Activated T-cell treated with anti-CD3 and anti-CD28 coated beads for 48 hours (primary cell): ENCODE measurements at regions not wholly inside any gene's neighbourhood (a gene's known extent, or its start where the extent isn't known, plus 50 kb on each side); places are given as distances from the start of the nearest gene placed in this dataset.

Experiments used
- DNase-seq: peaks from one replicate; pipeline ENCODE4 v3.0.0-alpha.2; 2020; ENCODE audit warnings: low read depth

DNA sequence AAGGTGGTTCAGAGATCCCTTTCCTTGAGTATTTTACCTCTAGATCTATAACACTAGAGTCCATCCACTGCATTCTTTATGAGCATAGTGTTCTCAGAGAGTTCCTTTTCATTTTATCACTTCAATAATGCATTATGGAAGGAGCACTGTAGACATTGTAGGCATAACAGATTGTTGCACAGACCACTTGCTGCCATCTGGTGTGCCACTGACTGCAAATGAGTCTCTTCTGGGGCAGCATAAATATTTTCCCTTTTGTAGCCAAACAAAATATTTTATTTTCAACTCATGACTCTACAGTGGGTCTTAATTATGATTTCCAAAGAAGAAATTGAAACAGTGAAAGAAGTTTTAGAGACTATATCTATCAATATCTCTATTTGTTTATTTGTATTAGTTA lies 290.4 kb downstream of the OLFM3 start:
- no peak for DNase-seq

DNA sequence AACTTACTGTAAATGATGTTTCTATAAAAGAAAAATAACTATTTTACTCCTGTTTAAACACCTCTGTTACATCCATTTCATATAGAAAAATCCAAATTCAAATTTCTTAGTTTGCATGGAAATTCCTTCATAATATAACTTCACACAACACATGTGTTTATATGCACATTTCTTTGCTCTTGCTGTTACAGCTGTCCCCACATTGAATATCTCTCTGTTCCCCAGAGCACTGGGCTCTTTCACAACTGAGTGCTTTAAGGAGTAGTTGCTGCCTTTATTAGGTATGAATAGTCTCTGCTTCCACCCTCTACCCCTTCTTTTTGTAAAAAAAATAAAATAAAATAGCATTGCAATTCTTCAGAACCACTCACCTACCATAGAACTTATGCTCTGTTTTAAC lies 287.0 kb downstream of the OLFM3 start:
- no peak for DNase-seq

DNA sequence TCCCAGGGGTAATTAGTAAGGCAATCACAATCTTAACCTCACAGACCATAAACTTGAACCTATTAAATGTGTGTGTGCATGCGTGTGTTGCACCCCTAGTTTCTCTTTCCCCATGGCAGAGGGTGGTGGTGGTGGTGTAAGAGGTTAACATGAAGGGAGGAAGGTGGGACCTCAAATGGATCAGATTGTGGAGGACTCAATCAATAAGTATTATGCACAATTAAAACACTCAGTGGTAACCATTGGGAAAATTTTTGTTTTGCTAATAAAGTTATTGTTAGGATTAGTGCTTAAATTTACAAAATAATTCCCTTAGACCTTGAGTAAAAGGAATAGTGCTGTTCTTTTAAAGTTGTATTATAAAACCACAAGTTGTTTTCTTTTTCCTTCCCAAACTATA lies 283.0 kb downstream of the OLFM3 start:
- no peak for DNase-seq

DNA sequence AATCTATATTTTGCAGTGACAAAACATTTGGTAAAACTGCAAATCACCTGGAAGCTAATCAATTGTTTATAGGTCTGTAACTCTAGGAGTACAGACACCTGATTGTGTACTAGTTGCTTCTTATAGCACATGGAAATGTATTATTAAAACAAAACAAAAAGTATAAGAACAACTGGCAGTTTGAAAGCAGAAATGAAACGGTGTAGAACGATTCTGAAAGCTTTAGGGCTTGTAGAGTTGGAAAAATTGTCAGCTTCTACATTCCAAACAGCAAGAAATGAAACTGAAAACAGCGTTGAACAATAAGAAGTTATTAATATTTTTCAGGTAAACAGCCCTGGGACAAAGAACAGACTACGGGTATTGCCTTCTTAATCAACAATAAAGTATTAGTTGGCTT lies 273.3 kb downstream of the OLFM3 start:
- no peak for DNase-seq

DNA sequence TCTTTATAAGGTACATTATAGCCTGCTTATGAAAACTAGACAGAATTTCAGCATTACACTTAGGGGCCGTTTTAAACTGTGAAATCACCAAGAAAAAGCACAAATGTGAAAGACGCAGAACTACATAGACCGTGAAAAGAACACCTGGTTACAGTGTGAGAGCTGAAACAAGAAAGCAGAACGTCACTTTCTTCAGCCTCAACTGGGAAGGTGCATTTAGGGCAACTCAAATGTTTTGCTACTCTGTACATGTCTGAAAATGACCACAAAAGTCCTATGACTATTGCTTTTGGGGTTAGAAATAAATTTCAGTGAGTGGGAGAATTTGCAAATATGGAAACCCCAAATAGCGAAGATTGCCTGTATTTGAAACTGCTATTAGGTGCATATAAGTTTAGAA lies 268.7 kb downstream of the OLFM3 start:
- DNase-seq: no peak

DNA sequence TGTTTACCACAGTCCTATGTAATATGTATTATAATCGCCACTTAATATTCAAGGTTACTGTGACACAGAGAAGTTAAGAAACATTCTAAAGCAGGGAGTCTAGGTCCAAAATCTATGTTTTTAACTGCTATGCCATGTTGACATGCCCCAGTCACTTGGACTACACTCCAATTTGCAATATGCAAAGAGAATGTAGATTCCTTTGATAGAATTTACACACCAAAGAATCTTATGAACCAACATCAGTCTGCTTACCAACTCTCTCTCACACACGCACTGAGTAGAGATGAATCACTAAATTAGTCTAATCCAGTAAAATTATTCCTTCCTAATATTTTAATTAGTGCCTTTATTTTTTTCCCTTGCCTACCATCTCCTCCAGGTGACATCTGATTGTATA lies 266.2 kb downstream of the OLFM3 start:
- no peak for DNase-seq

DNA sequence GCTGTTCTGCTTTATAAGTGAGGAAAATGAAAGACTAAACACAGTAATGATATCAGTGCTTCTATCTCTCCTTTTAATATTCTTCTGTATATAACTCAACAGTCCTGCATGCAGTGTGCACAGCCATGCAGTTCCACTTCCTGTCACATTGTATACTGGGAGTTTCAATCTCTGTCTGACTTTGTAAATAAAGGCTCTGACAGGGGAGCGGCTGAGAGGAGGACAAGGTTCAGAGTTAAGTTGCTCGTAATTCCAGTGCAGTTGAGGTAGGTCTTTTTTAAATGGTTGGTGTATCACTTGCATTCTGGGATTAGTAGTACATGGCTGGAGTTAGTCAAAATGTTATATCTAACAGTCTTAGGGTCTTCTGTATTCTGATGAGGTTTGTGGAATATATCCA lies 264.5 kb downstream of the OLFM3 start:
- no peak for DNase-seq

DNA sequence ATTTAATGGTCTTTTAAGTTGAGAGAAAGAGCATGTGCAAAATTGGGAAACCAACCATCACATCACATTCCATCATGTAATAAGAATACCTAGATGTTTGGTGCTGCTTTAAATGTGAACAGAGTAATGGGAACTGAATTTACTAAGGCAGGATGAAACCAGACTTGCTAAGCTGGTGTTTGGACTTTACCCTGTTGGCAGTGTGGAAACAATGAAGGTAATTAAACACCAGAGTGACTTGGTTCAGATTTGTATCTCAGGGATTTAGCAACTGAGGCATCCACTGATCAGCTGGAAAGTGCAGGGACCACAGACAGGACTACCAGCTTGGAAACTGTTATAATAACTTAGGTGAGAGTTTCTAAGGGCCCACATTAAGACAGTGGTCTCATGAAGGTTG lies 263.4 kb downstream of the OLFM3 start:
- DNase-seq: no peak

DNA sequence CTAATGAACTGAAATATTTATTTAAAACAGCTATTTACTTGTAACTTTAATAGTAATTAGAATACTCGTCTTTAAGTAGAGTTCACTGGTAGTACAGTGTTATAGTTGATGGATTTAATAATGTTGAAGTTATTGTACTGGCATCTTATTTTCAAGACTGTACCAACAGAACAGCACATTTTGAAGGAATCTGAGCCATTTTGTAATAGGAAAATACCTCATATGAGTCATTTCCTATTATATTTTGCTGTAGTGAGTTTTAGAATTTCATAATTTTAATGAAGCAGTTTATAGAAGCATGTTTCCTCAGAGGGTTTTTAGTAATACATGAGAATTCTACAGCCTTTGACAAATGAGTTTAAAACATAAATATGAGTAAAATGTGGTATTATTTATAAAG lies 258.3 kb downstream of the OLFM3 start:
- DNase-seq: no peak

DNA sequence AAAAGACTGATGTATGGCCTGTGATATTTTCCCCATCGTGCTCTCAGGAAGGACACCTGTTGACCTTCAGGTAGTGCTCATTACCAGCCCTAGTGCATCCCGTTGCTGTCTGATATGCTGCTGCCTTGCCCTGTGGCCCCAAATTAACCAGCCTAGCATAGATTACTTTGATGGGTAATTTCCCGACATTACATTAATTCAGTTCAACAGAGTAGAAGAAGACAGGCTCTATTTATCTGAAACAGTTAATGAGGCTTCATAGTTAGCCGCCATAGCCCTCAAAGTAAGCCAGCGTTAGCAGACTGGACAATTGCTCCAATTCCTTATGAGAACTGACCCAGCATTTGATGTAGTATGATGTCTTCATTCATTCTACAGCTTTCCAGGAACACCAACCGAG lies 257.6 kb downstream of the OLFM3 start:
- DNase-seq: no peak

DNA sequence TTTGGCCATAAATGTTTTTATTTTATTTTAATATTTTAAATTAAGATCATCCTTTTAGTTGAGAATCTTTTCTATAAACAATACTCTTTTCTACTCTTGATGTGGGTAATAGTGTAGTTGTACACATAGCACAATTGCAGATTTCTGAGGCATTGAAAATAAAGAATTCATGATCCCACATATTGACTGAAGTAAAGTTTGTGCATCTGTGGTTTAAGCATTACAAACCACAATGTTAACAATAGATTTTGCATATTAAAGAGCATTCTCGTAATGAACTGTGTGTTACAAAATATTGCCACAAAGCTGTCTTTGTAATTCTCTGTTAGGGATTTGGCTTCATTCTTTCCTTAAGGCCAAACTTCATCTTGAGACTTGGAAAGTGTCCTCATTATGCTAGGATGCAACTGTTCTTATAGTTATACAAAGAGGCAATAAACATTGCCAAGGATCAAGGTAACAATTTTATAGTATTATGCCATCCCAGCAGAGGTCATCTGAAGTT lies 256.8 kb downstream of the OLFM3 start:
- no peak for DNase-seq

DNA sequence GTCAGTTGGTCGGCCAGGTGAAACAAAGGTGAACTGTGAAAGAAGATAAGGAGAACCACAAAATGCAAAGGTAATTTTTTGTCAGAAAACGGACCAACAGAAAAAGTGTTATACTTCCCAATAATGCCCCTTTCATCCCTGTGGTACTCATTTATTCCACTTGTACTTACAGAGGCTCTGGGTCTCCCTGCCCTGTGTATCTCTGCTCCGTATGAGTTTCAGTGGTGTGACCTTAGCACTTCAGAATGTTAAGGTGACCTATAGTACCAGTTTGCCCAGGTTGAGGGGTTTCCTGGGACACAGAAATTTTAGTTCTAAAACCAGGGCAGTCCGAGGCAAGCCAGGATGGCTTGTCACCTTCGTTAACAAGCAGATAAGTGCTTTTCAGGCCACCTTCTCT lies 254.8 kb downstream of the OLFM3 start:
- no peak for DNase-seq

DNA sequence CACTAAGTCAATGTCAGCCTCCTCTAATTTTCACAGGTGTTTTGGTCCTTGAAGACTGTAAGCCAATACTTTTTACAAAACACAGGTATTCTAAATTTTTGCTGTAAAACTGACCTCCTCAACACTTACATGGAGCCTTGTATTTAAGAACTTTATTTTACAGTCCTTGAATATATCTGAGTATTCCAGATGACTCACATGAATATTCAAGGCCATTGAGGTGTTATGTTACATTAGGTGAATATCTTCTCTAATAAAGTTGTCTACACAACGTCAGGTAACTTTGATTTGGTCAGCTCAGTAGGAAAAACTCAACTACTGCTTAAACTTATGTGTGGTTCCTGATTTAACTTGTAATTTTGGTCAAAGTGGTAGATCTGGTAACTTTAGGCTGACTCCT lies 254.2 kb downstream of the OLFM3 start:
- DNase-seq: no peak

DNA sequence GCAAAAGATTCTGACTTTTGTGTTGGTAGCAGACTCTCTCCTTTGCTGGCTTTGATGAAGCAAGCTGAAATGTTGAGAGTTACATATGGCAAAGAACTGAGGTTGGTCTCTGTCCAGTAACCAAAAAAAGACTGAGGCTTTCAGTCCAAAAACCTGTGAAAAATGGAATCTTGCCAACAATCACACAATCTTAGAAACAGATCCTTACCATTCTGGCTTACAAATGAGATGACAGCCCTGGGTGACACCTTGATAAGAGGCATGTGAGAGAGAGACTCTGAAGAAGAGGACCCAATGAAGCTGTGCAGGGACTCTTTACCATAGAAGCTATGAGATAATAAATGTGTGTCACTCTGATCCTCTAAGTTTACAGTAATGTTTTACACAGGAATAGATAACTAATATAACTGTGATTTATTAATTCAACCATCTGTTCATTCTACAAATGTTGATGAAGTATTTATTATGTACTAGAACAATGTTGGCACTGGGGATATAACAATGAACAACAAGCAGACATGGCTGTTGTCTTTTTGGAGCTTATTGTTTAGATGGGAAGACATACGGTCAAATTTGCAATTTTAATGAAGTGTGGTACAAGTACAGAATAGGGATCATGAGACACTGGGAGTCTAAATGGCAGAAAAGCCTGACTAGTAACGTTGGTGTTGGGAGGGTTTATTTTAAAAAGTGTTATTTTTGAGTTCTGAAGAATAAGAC lies 251.0 kb downstream of the OLFM3 start:
- DNase-seq: no peak

DNA sequence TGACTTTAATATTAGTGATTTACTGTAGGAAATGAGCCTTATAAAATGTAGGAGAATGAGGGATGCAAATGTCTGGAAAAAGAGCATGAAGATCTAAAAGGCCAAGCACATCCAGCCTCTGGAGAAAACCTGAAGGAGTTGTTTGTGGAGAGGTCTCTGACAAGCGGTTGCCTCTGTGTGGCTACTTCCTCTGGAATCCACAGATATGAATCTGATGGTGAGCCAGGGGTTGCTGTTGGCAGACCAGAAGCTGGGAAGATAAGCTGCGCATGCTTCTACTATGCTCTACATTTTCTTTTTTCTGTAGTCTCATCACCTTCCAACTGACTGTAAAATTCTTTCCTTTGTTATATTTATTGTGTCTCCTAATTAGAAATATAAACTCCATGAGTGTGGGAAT lies 248.6 kb downstream of the OLFM3 start:
- DNase-seq: no peak
